ENCODE measurements at regions not wholly inside any gene's neighbourhood (a gene's known extent, or its start where the extent isn't known, plus 50 kb on each side); places are given as distances from the start of the nearest gene placed in this dataset.
"Not testable (repeated sequence)": the region's sequence is repeated elsewhere in the genome, so short reads cannot be mapped to it uniquely, and the experiment has no call there.

DNA sequence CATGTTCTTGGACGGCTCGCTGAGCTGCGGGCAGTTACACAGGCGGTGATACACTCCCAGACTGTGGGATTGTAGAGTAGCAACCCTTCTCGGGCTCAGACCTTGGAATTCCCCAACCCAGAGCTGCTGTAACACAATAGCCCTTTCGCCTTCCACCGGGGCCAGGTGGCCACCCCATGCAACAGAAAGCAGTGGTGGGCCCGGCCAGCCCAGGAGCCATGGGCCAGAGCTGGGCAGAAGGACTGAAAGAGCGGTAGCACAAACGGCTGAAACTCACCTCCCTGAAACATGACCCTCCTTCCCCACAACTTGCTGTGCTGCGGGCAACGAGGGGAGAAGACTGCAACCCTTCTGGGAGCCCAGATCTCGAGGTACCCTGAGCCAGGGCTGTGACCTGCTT lies 429.0 kb downstream of the SLITRK1 start:
- DNase-seq, result no peak

DNA sequence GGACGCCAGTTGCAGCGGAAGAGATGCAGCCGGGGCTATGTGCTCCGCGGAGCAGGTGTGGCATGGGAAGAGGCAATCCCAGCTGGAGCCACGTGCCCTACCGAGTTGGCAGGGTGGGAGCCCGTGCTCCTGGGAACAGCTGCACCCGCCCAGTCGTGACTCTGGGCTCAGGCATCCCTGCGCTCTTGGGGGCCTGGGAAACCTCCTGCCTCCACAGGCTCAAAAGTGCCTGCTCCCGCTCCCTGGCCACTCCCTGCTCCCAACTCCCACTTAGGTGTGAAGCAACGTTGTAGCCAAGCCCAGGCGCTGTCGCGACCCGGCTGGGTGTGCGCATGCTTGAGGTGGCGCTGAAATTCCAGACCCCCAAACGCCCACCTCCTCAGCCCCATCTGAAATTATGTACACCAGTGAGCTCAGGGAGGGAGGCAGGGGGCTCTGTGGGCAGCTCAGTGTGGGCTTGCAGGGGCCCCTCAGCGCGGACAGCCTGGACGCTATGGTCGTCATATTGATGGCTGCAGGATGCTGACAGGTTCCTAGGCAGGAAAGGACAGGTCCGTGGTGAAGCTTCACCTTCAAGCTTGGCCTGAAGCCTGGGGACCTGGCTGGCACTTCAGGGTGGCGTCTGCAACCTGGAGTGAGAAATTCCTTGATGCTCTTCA lies 429.9 kb downstream of the SLITRK1 start:
- no peak for DNase-seq

DNA sequence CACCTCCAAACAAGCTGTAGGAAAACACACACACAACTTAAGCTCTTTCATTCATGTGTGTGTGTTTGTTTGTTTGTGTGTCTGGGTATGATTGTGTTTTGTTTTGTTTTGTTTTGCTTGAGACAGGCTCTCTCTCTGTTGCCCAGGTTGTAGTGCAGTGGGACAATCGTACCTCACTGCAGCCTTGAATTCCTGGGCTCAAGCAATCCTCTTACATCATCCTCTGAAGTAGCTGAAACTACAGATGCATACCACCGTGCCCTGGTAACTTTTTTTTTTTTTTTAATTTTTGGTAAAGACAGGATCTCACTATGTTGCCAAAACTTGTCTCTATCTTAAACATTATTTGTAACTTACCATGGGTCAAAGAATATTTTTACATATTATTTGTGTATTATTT lies 431.7 kb downstream of the SLITRK1 start:
- no peak for DNase-seq

DNA sequence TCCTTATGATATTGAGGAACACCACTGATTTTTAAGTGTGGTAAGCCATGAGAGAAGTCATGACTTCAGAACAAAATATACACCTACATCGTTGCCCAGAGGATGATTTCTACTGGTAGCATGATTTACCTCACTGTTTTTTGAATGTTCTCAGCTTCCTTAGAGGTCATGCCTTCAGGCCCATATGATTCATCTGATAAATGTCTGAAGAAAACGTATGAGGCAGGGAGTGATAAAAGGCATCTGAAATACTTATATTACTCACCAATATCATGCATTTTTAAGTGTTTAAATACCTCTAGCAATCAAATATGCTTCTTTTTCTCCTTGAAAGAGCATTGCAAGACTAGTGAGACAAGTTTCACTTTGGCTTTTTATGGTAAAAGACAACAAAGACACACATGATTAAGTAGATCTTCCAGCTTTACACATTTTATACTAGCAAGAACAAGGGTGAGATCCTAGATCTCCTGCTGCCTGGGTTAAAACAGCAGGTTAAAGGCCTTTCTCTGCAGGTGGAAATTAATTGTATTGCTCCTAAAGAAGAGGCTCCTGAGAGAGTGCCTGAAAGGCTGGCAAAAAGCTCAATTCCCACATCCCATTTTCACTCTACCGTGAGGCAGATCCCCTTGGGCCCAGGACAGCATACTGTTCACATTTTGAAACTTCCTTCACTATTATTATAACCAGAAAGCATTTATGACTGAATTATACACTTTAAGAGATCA lies 432.4 kb downstream of the SLITRK1 start:
- no peak for DNase-seq

DNA sequence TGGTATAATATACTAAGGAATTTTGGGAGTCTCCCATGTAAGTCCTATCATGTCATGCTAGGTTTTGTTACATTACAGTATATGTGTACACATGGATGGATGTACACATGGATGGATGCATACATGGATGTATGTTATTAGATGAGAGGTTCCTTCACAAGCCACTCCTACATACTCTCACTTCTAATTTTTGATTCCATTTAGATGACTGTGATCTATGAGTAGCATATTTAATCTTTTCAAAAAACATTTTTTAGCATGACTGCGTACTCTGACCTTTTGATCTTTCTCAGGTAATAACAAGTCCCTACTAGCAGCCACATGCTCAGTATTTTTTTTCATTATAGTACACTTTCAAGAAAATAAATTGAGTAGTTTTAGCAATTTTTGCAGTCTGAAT lies 441.8 kb downstream of the SLITRK1 start:
- DNase-seq, result no peak

DNA sequence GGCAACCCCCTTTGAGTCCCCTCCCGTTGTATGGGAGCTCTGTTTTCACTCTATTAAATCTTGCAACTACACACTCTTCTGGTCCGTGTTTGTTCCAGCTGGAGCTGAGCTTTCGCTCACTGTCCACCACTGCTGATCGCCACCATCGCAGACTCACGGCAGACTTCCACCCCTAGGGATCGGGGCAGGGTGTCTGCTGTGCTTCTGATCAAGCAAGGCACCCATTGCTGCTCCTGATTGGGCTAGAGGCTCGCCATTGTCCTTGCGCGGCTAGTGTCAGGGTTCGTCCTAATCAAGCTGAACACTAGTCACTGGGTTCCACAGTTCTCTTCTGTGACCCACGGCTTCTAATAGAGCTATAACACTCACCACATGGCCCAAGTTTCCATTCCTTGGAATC lies 442.8 kb downstream of the SLITRK1 start:
- DNase-seq, result not testable (repeated sequence)

DNA sequence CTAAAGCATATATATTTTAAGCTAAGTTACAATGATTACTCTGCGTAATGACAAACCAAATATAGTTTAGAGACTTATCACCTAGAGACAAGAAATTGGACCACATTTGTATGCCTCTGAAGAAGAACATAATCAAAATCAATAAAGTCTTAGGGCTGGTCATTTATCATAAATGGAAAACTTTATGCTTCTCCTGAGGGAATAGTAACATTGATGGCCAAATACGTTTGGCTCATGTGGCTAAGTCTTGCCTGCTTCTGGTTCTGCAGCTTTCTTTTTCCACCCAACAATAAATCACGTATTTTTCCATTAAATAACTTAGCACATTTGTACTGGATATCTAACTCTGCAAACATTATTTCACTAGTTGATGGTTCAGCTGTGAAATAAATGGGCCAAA lies 458.4 kb downstream of the SLITRK1 start:
- no peak for DNase-seq

DNA sequence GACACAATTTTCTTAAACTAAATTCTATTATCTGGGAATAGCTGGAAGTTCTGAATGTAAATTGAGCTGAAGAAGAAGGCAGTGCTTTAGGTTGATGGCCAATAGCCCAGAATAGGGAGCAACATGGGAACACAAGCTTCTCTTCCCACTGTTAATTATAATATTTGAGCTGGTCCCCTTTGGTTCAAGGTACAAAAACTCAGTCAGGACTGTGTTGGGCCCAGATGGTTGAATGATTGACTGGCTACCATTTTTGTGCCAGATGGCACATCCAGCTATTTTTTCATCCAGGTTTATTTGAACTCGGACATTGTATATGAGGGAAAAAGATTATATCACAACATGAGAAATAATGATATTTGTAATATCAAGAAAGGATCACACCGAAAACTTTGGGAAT lies 458.9 kb downstream of the SLITRK1 start:
- DNase-seq, result no peak

DNA sequence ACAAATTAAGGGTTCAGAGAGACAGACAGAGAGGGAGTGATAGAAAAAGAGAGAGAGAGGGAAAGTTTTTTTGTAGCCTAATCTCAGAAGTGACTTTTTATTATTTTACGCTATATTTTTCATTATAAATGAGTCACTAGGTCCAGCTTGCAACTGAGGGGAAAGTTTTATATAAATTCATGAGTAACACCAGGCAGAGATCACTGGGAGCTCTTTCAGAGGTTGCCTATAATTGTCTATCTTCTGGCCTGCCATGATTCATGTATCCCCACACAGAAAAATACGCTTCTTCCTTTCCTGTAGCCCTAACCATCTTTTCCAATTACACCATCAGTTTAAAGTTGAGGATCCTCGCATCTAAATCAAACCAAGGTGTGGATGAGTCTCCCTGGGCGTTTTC lies 467.9 kb downstream of the SLITRK1 start:
- no peak for DNase-seq

DNA sequence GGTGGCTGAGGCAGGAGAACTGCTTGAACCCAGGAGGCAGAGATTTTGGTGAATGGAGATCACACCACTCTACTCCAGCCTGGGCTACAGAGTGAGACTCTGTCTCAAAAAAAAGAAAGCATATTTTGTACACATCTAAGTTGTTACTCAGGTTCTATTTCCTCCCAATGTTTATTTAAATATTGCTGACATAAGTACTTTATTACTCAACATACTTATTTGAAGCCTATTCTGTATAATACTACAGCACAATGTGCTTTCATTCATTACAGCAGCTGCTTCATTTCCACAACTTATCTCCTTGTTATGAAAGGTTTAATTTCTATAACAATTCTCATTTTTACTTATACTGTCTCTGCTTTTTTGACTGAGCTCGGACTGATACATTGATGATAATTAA lies 495.7 kb downstream of the SLITRK1 start:
- no peak for DNase-seq

DNA sequence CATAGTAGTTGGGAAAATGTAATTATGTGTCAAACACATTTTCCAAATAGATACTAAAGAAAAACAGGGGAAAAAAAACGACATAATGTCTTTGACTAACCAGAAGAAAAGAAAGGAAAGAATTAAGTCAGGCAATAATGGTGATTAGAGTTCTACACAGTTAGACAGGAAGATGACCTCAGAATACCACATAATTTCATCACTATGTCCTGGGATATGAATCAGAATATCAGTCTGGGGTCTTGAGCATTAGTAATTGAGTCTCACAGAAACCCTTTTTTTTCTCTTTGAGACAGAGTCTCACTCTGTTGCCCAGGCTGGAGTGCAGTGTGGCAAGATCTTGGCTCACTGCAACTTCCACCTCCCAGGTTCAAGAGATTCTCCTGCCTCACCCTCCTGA lies 503.4 kb downstream of the SLITRK1 start:
- no peak for DNase-seq

DNA sequence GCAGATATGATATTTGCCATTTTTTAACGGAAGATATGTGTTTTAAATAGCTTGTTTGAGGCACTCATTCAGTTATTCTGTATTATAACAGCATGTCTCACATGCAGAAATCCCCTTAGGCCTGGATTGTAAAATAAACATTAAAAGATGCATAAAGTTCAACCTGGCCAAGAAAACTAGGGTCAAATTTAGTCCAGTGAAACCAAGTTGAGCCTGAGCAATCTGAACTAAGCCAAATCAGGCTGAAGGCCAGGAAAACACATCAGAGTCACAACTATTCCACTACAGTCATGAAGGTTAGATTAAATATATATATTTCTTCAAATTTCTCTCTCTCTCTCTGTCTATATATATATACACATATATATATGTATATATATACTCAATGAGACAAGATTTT lies 504.8 kb downstream of the SLITRK1 start:
- DNase-seq, result no peak

DNA sequence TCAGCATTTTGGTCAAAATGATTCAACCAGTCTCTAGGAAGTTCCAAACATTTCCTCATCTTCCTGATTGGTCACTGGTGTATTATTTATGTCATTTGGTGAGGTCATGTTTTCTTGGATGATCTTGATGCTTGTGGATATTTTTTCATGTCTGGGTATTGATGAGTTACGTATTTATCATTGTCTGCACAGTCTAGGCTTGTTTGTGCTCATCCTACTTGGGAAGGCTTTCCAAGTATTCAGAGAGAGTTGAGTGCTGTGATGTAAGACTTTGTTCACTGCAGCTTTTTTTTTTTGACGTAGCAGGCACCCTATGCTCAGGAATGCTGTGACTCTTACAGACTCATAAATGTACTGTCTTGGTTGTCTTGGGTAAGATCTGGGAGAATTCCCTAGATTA lies 509.5 kb downstream of the SLITRK1 start:
- no peak for DNase-seq

DNA sequence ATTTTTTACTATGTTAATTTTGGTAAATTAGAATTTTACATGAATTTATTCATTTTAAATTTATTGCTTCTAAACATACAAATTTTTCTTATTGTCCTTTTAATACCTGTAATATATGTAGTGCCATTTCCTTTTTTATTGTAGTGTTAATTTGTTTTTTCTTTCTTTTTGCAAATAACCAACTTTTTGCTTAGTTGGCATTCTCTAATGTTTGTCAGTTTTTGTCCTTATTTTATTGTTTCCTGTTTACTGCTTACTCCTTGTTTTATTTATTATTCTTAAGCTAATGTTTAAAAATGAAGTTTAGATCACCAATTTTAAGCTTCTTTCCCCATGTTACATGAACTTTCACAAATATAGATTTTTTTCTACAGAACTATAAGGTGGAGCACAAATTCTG lies 516.6 kb downstream of the SLITRK1 start:
- no peak for DNase-seq

DNA sequence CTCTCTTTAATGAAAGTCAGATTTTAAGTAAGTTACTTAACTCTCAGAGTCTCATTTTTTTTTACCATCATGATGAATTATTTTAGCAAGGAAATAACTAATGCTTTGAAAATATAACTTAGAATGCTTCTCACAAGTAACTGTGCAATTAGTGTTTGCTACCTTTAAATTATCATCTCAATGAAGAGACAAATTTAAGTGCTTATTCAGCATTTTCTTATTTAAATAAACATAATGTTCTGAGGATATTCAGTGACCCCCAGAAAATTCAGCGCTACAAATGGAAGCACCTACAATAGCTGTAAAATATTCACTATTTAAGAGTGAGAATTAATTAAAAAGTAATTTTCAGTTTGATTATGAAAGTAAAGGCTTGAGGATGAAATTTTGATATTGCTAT lies 527.2 kb downstream of the SLITRK1 start:
- DNase-seq, result no peak

DNA sequence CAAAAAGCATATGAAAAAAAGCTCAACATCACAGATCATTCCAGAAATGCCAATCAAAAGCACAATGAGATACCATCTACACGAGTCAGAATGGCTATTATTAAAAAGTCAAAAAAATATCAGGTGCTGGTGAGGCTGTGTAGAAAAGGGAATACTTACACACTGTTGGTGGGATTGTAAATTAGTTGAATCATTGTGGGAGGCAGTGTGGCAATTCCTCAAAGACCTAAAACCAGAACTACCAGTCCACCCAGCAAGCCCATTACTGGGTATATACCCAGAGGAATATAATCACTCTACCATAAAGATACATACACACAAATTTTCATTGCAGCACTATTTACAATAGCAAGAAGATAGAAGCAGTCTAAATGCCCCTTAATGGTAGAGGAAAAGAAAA lies 529.9 kb downstream of the SLITRK1 start:
- DNase-seq, result no peak

DNA sequence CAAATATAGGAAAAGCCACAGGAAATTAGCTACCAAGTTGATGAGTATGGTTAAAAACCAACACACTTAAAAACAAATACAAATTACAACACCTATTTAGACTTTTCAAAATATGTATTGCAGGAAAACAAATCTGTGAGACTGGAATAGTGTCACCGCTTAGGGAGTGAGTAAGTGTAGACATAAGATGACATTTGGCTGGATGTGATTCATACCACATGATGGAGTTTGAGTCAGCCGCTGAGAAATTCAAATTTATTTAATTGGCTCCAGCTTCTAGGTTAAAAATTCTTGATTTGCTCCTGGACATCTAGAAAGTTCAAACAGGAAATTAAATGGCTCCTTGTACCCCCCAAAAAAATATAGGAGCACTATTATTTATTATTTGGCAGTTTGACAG lies 531.7 kb downstream of the SLITRK1 start:
- no peak for DNase-seq

DNA sequence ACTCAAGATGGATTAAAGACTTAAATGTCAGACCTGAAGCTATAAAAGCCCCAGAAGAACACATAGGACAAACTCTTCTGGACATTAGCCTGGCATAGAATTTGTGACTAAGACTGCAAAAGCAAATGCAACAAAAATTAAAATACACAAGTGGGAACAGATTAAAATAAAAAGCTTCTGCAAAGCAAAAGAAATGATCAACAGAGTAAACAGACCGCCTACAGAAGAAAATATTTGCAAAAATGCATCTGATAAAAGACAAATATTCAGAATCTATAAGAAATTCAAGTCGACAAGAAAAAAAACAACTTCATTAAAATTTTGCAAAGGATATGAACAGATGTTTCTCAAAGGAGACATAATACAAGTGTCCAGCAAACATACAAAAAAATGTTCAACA lies 537.8 kb downstream of the SLITRK1 start:
- DNase-seq, result no peak

DNA sequence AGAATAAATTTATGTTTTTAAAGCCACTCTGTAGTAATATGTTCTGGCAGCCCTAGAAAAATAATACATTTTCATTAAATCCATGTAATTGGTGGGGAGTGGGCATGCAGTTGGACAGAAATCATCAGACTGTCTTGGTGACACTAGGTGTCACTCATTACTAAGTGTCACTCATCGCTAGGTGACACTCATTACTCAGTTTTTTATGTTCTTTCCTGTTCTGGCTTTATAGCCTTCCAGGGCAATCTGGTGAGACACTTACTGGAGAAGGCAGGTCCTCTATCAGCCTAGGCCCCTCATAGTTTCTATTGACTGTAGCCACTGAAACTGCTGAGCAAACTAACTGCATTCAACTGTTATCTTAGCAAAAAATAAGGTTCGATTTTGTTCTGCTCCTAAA lies 542.1 kb downstream of the SLITRK1 start:
- DNase-seq, result no peak

DNA sequence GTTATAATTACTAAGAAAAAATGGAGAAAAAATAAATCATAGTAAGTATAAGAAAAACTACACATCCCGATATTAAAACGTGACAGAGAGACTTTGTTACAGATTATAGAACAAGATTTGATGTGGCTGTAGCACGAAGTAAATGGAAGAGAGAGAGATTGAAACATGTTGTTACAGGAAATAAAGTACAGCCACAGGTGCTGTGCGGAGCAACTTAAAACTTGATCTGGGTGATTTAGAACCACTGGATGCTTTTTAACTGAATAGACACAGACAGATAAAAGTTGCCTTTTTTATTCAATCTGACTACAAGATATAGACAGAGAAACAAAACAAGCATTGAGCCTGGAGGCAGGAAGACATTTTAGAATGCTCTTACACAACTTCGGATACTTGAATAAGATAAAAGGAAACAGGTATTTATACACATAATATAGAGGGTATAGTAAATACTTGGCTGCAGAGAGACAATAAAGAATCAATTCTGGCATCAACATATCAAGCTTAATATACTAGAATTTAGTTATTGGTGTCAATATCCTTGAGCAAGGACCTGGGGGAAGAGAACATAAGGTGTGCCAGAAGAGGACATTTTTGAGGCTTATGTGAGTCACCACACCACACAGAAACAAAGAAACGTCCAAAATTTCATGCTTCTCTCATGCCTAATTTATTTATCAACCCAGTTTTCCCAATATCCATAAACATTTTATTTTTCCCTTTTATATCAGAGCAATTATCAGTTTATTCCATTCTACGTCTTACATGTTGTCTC lies 548.5 kb downstream of the SLITRK1 start:
- DNase-seq, result no peak

DNA sequence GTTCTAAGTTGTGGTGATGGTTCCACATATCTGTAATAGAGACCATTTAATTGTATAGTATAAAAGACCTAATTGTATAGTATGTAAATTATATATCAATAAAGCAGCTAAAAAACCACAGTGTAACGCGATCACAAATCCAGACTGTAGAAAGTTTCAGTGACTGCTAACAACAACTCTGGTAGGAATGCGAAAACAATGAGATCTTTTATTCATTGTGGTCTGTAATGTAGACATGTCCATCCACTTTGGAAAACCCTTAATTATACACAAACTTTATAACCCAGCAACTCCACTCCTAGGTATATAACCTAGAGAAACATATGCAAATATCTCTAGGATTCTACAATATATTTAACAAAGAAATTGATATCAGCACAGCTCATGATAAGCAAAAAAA lies 549.5 kb downstream of the SLITRK1 start:
- DNase-seq, result no peak

DNA sequence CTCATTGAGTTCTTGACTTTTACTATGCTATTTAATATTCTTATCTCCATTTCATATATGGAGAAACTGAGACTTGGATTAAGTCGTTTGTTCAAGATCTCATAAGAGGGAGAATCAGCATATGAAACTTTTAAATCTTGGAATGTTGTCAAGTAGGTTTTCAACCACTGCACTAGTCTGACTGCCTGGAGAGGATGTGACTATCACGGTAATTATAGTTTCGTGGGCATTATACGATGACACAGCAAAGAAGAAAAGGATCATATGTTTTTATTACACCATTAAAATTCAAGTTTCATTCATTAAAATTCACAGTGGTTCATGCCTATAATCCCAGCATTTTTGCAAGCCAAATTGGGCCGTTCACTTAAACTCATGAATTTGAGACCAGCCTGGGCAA lies 555.2 kb downstream of the SLITRK1 start:
- no peak for DNase-seq

DNA sequence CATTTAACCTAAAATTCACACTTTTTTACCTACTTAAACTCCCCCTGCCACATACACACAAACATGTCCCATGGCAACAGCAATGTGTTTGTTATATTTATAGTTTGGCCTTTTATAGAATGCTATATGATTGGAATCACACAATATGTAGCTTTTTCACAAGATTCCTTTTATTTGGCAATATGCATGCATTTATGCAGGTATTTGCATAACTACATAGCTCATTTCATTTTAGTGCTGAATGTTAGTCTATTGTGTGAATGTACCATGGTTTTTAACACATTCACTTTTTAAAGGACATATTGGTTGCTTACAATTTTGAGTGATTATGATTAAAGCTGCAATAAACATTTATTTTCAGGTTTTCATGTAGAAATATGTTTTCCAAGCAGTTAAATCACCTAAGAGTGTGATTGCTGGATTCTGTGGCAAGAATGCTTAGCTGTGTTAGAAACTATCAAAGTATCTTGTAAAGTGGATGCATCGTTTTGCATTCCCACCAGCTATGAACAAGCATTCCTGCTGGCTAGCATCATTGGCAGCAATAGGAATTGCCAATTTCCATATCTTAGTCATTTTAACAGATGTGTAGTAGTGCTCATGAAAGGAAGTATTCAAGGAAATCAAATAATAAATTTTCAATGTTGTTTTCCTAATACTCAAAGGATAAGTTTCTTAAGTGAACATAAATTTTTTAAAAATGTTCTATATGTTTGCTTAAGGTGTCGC lies 557.0 kb downstream of the SLITRK1 start:
- DNase-seq, result no peak
